HEK293T (cell line): ENCODE measurements at regions not wholly inside any gene's neighbourhood (a gene's known extent, or its start where the extent isn't known, plus 50 kb on each side); places are given as distances from the start of the nearest gene placed in this dataset.

Experiments
- ARNT ChIP-seq: fragments of 450-650 bp; IDR thresholded peaks from 2 replicates; pipeline ENCODE4 v1.6.1; 2017; ENCODE audit warnings: mild to moderate bottlenecking
- BHLHE40 ChIP-seq: fragments of 450-650 bp; IDR thresholded peaks from 2 replicates; pipeline ENCODE4 v1.6.1; 2016; ENCODE audit warnings: mild to moderate bottlenecking, moderate library complexity, borderline replicate concordance
- CTBP1 ChIP-seq: fragments of 450-650 bp; IDR thresholded peaks from 2 replicates; pipeline ENCODE4 v1.6.1; 2016; ENCODE audit warnings: borderline replicate concordance
- ELF4 ChIP-seq: fragments of 450-650 bp; IDR thresholded peaks from 2 replicates; pipeline ENCODE4 v1.6.1; 2017; ENCODE audit warnings: antibody characterized with exemption
- FOXA1 ChIP-seq: fragments of 450-650 bp; IDR thresholded peaks from 2 replicates; pipeline ENCODE4 v1.6.1; 2016; ENCODE audit warnings: mild to moderate bottlenecking
- FOXK2 ChIP-seq: fragments of 450-650 bp; IDR thresholded peaks from 2 replicates; pipeline ENCODE4 v1.6.1; 2016; ENCODE audit warnings: mild to moderate bottlenecking
- FOXM1 ChIP-seq: fragments of 450-650 bp; IDR thresholded peaks from 2 replicates; pipeline ENCODE4 v1.6.1; 2017; ENCODE audit warnings: mild to moderate bottlenecking, borderline replicate concordance
- HDGF ChIP-seq: fragments of 450-650 bp; IDR thresholded peaks from 2 replicates; pipeline ENCODE4 v1.6.1; 2017; ENCODE audit warnings: antibody characterized with exemption, borderline replicate concordance
- NFRKB ChIP-seq: fragments of 450-650 bp; IDR thresholded peaks from 2 replicates; pipeline ENCODE4 v1.6.1; 2016; ENCODE audit warnings: mild to moderate bottlenecking, moderate library complexity
- PKNOX1 ChIP-seq: fragments of 450-650 bp; IDR thresholded peaks from 2 replicates; pipeline ENCODE4 v1.6.1; 2016
- SP1 ChIP-seq: fragments of 450-650 bp; IDR thresholded peaks from 2 replicates; pipeline ENCODE4 v1.6.1; 2017
- SUZ12 ChIP-seq: fragments of 450-650 bp; IDR thresholded peaks from 2 replicates; pipeline ENCODE4 v1.6.1; 2016; ENCODE audit warnings: mild to moderate bottlenecking
- TARDBP ChIP-seq: fragments of 450-650 bp; IDR thresholded peaks from 2 replicates; pipeline ENCODE4 v1.6.1; 2016
- ZNF384 ChIP-seq: fragments of 450-650 bp; IDR thresholded peaks from 2 replicates; pipeline ENCODE4 v1.6.1; 2016

GRCh38 chr1:96357141-96357765 lies 364.3 kb upstream of the PTBP2 start:
- TF ChIP-seq SP1 (no peak), TARDBP (no peak), FOXM1 (no peak), ZNF384 (no peak), SUZ12 (no peak), BHLHE40 (no peak), ELF4 (no peak), NFRKB (no peak), PKNOX1 (no peak), FOXA1 (no peak), ARNT (no peak), FOXK2 (no peak), CTBP1 (no peak), HDGF (no peak)
